Heart left ventricle (tissue), 16 donors: ENCODE measurements at regions not wholly inside any gene's neighbourhood (a gene's known extent, or its start where the extent isn't known, plus 50 kb on each side); places are given as distances from the start of the nearest gene placed in this dataset.
A peak's percentile ranks its signal among the peaks of the same experiment; 100 is the strongest.

Experiments
- ATAC-seq, 4 donors: fragments of 200-7000 bp; cut with Tn5 transposase; one replicate each; pipeline ENCODE4 v1.9.1; 2020 to 2022; ENCODE audit warnings: moderate library complexity in 4 of 4, mild to moderate bottlenecking in 3 of 4, moderate number of reproducible peaks in 1 of 4
- DNase-seq, 5 donors: peaks; one replicate each; pipeline ENCODE4 v3.0.0-alpha.2; 2020
- H3K27ac ChIP-seq, 12 donors: fragments of 200-600 bp; sonication (generic) in 4 of 12; one replicate each; pipeline versions ENCODE4 v1.5.0 to v1.8.0; 2016 to 2022; ENCODE audit warnings: mild to moderate bottlenecking in 2 of 12
- H3K27me3 ChIP-seq, 9 donors: fragments of 200-600 bp; sonication (generic) in 2 of 9; one replicate each; pipeline versions ENCODE4 v1.5.1 to v1.8.0; 2016 to 2022; ENCODE audit warnings: mild to moderate bottlenecking in 3 of 9
- H3K36me3 ChIP-seq, 9 donors: fragments of 200-600 bp; sonication (generic) in 2 of 9; one replicate each; pipeline versions ENCODE4 v1.5.0 to v1.8.0; 2018 to 2022; ENCODE audit warnings: mild to moderate bottlenecking in 2 of 9
- H3K4me1 ChIP-seq, 12 donors: fragments of 200-600 bp; sonication (generic) in 4 of 12; one replicate each; pipeline versions ENCODE4 v1.5.0 to v1.8.0; 2016 to 2022; ENCODE audit warnings: mild to moderate bottlenecking in 3 of 12
- H3K4me3 ChIP-seq, 12 donors: fragments of 200-600 bp; sonication (generic) in 4 of 12; one replicate each; pipeline versions ENCODE4 v1.5.0 to v1.8.0; 2017 to 2022; ENCODE audit warnings: mild to moderate bottlenecking in 9 of 12, moderate library complexity in 4 of 12
- H3K9me3 ChIP-seq, 12 donors: fragments of 200-600 bp; sonication (generic) in 4 of 12; one replicate each; pipeline versions ENCODE4 v1.5.0 to v1.8.0; 2016 to 2022; ENCODE audit warnings: mild to moderate bottlenecking in 1 of 12
- CTCF ChIP-seq, 12 donors: fragments of 200-600 bp; sonication (generic) in 4 of 12; IDR thresholded peaks; one replicate each; pipeline versions ENCODE4 v1.5.0 to v1.8.0; 2018 to 2022; ENCODE audit warnings: antibody characterized with exemption in 12 of 12, mild to moderate bottlenecking in 5 of 12
- POLR2A ChIP-seq, 2 donors: fragments of 450-650 bp; IDR thresholded peaks; one replicate each; pipeline ENCODE4 v1.6.1; 2017; ENCODE audit warnings: antibody characterized with exemption in 2 of 2, mild to moderate bottlenecking in 2 of 2, moderate library complexity in 2 of 2
- WGBS, 4 donors: extraction: QIAGEN DNeasy Blood & Tissue Kit in 2 of 4; methylation state at CpG; one replicate each; pipeline versions ENCODE4 v1.1.5 to v1.1.7; 2013 to 2018; 5-methylcytosine and 5-hydroxymethylcytosine counted together
- intact Hi-C, 10 donors: fragments of 100-400 bp; cut with DNase I; formaldehyde crosslinking; loops; one replicate each; pipeline versions ENCODE4 v1.11.1 to v1.14.2; 2022
- donor health status: ischemic (EF 13 %, LVEDD 7.1; RV severe dilation, severe dysfunction).
- donor health status: healthy with polysubstance abuse.
- donor health status: DM: no; HTN: yes; CAD: no.
- donor health status: DM: no; HTN: no; CAD: no.
- donor health status: ischemic (EF 25% LVEDD 6.9; RV normal size, moderate dysfunction).
- donor health status: ischemic (EF 25% LVEDD 5.7; RV mildly dilated, moderate dysfunction).
- donor health status: healthy.
- donor health status: DM: yes; HTN: yes; CAD: no.
- donor health status: ischemic (EF 35%, LVEDD 5.7; RV mildly dilated, moderate dysfunction).
- donor health status: nonischemic (EF 11% LVEDD 7.7; RV severe dilation, severe dysfunction).
- donor health status: DM: yes; HTN: yes; CAD: no.
- donor health status: PGD.
- donor health status: ischemic (EF 29% LVEDD 5.4; RV normal size, mild dysfunction).
- donor health status: nonischemic (EF 23%, LVEDD 6.1; RV moderate dilation, normal function).

GRCh38 chr13:40334031-40334430 is 332.4 kb downstream of the FOXO1 start:
- H3K27ac ChIP-seq, result no peak overlapping the region
- no peak for ATAC-seq
- H3K27me3 ChIP-seq, result no peaks in the 10 kb centered on the region
- H3K9me3 ChIP-seq, result no peaks in the 10 kb centered on the region
- no peak for TF ChIP-seq CTCF (IDR thresholded peaks at IDR 0.05)
- TF ChIP-seq POLR2A (IDR thresholded peaks at IDR 0.05), result no peak
- DNase-seq, result no peak
- H3K4me3 ChIP-seq, result no peak overlapping the region
- peaks cover 0 to 24% (median 10%) of the 10 kb centered on the region in 12 donors for H3K4me1 ChIP-seq
- intact Hi-C loops, result no loop called here
- H3K36me3 ChIP-seq, result no peaks in the 10 kb centered on the region
- 87 to 94% (median 89%) methylated on average over 3 of the region's 3 CpGs for WGBS, 4 donors

GRCh38 chr13:40334616-40335015 is 331.8 kb downstream of the FOXO1 start:
- H3K36me3 ChIP-seq, result no peaks in the 10 kb centered on the region
- intact Hi-C loops, result no loop called here
- no peak overlapping the region for H3K4me3 ChIP-seq
- H3K27me3 ChIP-seq, result no peaks in the 10 kb centered on the region
- ATAC-seq (no peak), DNase-seq (no peak)
- WGBS, 4 donors, result 91 to 99% (median 97%) methylated on average over 6 of the region's 6 CpGs
- H3K27ac ChIP-seq, result no peak overlapping the region
- no peaks in the 10 kb centered on the region for H3K9me3 ChIP-seq
- peaks cover 0 to 24% (median 10%) of the 10 kb centered on the region in 12 donors for H3K4me1 ChIP-seq
- TF ChIP-seq POLR2A (IDR thresholded peaks at IDR 0.05) (no peak), CTCF (IDR thresholded peaks at IDR 0.05) (no peak)

DNA sequence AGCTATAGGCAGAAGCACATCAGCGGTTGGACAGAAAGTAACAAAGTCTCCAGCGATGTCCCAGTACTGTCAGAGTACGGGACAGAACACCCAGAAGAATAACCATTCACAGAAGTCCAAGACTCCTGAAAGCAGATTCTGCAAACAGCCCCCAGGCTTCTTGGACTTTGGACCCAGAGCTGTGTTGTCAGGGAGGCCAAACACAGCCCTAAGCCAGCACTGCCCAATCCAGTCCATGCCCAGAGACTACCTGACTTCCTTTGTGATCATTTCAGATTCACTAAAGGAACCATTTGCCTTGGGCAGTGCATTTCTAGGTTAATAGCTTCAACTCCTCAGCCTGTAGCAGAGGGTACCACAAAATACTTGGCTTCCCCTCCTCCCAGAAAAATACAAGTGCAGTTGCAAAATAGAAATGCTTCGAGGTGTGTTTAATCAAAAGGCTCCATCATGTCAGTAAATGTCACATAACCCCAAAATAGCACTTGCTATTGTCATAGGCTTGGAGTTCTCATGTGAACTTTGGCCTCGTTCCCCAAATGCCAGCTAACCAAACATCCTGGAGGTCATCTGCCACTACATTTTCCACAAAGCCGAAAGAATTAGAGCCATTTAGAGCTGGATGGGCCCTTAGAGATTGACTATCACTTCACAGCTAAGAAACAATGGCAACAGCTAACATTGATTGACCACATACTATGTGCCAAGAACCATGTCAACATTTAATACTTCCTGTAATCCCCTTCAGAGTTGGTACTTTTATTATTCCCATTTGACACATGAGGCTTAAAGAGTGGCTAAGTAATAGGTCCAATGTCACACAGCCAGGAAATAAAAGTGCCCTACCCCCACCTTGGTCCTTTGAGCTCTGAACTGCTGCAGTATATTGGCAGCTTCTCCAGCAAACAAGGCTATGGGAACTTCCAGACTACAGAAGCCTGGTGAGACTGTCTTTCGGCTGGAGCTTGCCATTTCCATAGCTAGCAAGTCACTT is 329.9 kb downstream of the FOXO1 start:
- ATAC-seq (peak in 3 of 4 donors; percentile 23 to 77 (median 51)), DNase-seq (no peak)
- Histone ChIP-seq H3K4me3 (no peak overlapping the region), H3K27me3 (no peaks in the 10 kb centered on the region), H3K27ac (peak overlapping the region in 2 of 12 donors; percentile 10 to 22), H3K4me1 (peaks cover 0 to 24% (median 10%) of the 10 kb centered on the region in 12 donors), H3K36me3 (no peaks in the 10 kb centered on the region), H3K9me3 (no peaks in the 10 kb centered on the region)
- intact Hi-C loops, result no loop called here
- TF ChIP-seq CTCF (IDR thresholded peaks at IDR 0.05) (no peak), POLR2A (IDR thresholded peaks at IDR 0.05) (no peak)
- WGBS, 4 donors, result 51 to 70% (median 68%) methylated on average over 6 to 7 of the region's 7 CpGs

GRCh38 chr13:40337651-40338050 is 328.8 kb downstream of the FOXO1 start:
- Histone ChIP-seq H3K4me1 (peaks cover 0 to 24% (median 10%) of the 10 kb centered on the region in 12 donors), H3K4me3 (no peak overlapping the region), H3K9me3 (no peaks in the 10 kb centered on the region), H3K27me3 (no peaks in the 10 kb centered on the region), H3K36me3 (no peaks in the 10 kb centered on the region), H3K27ac (no peak overlapping the region)
- ATAC-seq (no peak), DNase-seq (no peak)
- intact Hi-C loops, result no loop called here
- WGBS, 4 donors, result 87 to 95% (median 92%) methylated on average over 6 of the region's 6 CpGs
- TF ChIP-seq POLR2A (IDR thresholded peaks at IDR 0.05), result no peak
- no peak for TF ChIP-seq CTCF (IDR thresholded peaks at IDR 0.05)
